Endothelial cell of umbilical vein (primary cell): ENCODE measurements at regions not wholly inside any gene's neighbourhood (a gene's known extent, or its start where the extent isn't known, plus 50 kb on each side); places are given as distances from the start of the nearest gene placed in this dataset.
A peak's percentile ranks its signal among the peaks of the same experiment; 100 is the strongest.
"Not testable (repeated sequence)": the region's sequence is repeated elsewhere in the genome, so short reads cannot be mapped to it uniquely, and the experiment has no call there.

ENCODE experiments used
- BruUV-seq: library from RNA; stranded (reverse); fragments of 400-500 nt; replicated peaks from 2 replicates; lab custom pipeline; 2021; lab: Mats Ljungman, UMichigan
- CTCF ChIA-PET: fragments of 300-600, 350-600 bp; sonication (Branson Sonifier 250); formaldehyde crosslinking; loops from one replicate; lab custom pipeline; 2021; ENCODE audit warnings: antibody characterized with exemption, inconsistent platforms; lab: Charles Lee
- POLR2A ChIA-PET: fragments of 300-600, 350-600 bp; sonication (Branson Sonifier 250); formaldehyde crosslinking; loops from one replicate; lab custom pipeline; 2021; ENCODE audit warnings: antibody characterized with exemption, inconsistent platforms; lab: Charles Lee
- DNase-seq: peaks from one replicate; pipeline ENCODE4 v3.0.0-alpha.2; 2011; ENCODE audit warnings: low read depth, low spot score
- FAIRE-seq: peaks from 2 replicates; lab custom pipeline; 2011; peaks lifted over from hg19 to GRCh38; lab: Jason Lieb, UNC
- H2AFZ ChIP-seq: 2 replicates; pipeline ENCODE4 v1.6.0; 2012; ENCODE audit warnings: low read depth, low read length, control low read depth, inconsistent platforms
- H3K27ac ChIP-seq: 2 replicates; pipeline ENCODE4 v1.5.1; 2011; ENCODE audit warnings: low read depth, mild to moderate bottlenecking, control low read depth, low read length, moderate library complexity; ENCODE audit not compliant: insufficient read depth
- H3K27me3 ChIP-seq, 2 experiments: 2 replicates each; pipeline versions ENCODE4 v1.6.0 to v1.6.1; 2011; ENCODE audit warnings: low read length in 2 of 2, mixed read lengths in 1 of 2; ENCODE audit not compliant: control insufficient read depth in 2 of 2, insufficient read depth in 2 of 2
- H3K36me3 ChIP-seq, 2 experiments: 2 replicates in 1 of 2; 3 replicates in 1 of 2; pipeline ENCODE4 v1.5.1; 2011; ENCODE audit warnings: low read length in 2 of 2, mild to moderate bottlenecking in 1 of 2, moderate library complexity in 1 of 2; ENCODE audit not compliant: control insufficient read depth in 2 of 2, insufficient read depth in 2 of 2; ENCODE audit errors: extremely low read depth in 1 of 2
- H3K4me1 ChIP-seq: 3 replicates; pipeline ENCODE4 v1.5.1; 2011; ENCODE audit warnings: mild to moderate bottlenecking, low read length; ENCODE audit not compliant: control insufficient read depth, insufficient read depth; ENCODE audit errors: extremely low read depth
- H3K4me2 ChIP-seq: 2 replicates; pipeline ENCODE4 v1.6.1; 2011; ENCODE audit warnings: low read length, control low read depth, mixed read lengths; ENCODE audit not compliant: insufficient read depth
- H3K4me3 ChIP-seq, 3 experiments: fragments of 200-600 bp in 1 of 3; sonication (generic), shearing (Covaris generic) in 1 of 3; replicated peaks in 1 of 3; 2 replicates each; pipeline ENCODE4 v1.5.1; 2011 to 2016; ENCODE audit warnings: control low read depth in 3 of 3, low read length in 3 of 3, mild to moderate bottlenecking in 2 of 3, inconsistent platforms in 1 of 3, low read depth in 1 of 3, moderate library complexity in 1 of 3; ENCODE audit not compliant: insufficient read depth in 1 of 3
- H3K79me2 ChIP-seq: 2 replicates; pipeline ENCODE4 v1.6.0; 2012; ENCODE audit warnings: low read length, inconsistent platforms; ENCODE audit not compliant: control insufficient read depth, insufficient read depth
- H3K9ac ChIP-seq: replicated peaks from 2 replicates; pipeline ENCODE3; 2011; ENCODE audit warnings: low read length, control low read depth; ENCODE audit not compliant: insufficient read depth; ENCODE audit errors: extremely low read depth
- H3K9me1 ChIP-seq: replicated peaks from 3 replicates; pipeline ENCODE4 v1.6.0; 2011; ENCODE audit warnings: mild to moderate bottlenecking, low read length; ENCODE audit not compliant: control insufficient read depth, insufficient read depth; ENCODE audit errors: extremely low read depth
- H3K9me3 ChIP-seq: replicated peaks from 2 replicates; pipeline ENCODE4 v1.5.1; 2012; ENCODE audit warnings: low read length, inconsistent platforms; ENCODE audit not compliant: control insufficient read depth, insufficient read depth
- H4K20me1 ChIP-seq: replicated peaks from 2 replicates; pipeline ENCODE3; 2011; ENCODE audit warnings: mild to moderate bottlenecking, low read length; ENCODE audit not compliant: control insufficient read depth, insufficient read depth; ENCODE audit errors: extremely low read depth
- FOS ChIP-seq: IDR thresholded peaks from 2 replicates; pipeline ENCODE4 v1.6.1; 2011; ENCODE audit warnings: mild to moderate bottlenecking, low read length, moderate library complexity, borderline replicate concordance; ENCODE audit not compliant: insufficient read depth
- JUN ChIP-seq: IDR thresholded peaks from 2 replicates; pipeline ENCODE4 v1.6.1; 2011; ENCODE audit warnings: borderline replicate concordance, low read depth; ENCODE audit not compliant: insufficient read length, insufficient read depth
- dilution Hi-C: fragments of 300-500 bp; cut with MboI; formaldehyde crosslinking; loops from one replicate; pipeline ENCODE4 v1.15.0; 2019; ENCODE audit warnings: low sequenced_read_pairs; ENCODE audit not compliant: extremely low pct_ligation_motif_present
- intact Hi-C: fragments of 100-400 bp; cut with micrococcal nuclease; formaldehyde crosslinking; loops from one replicate; pipeline ENCODE4 v1.10.0; 2022

GRCh38 chr1:148424143-148425003 lies 58.7 kb downstream of the PPIAL4G start:
- FAIRE-seq, result peak; percentile 82
- H4K20me1 ChIP-seq, BruUV-seq, H3K27ac ChIP-seq, H3K9me3 ChIP-seq, H3K27me3 ChIP-seq, intact Hi-C loops, H3K9me1 ChIP-seq, H3K79me2 ChIP-seq, H2AFZ ChIP-seq, POLR2A ChIA-PET, H3K4me1 ChIP-seq, H3K4me3 ChIP-seq, H3K9ac ChIP-seq, H3K36me3 ChIP-seq, dilution Hi-C loops: not testable (repeated sequence)
- CTCF ChIA-PET, result interaction anchor here (1.5 kb wide), 1 partner anchor 52 kb away, joined by 4 read pairs; no protein-coding TSS in a partner anchor
- TF ChIP-seq JUN (peak; percentile 64), FOS (peak; percentile 40)
- H3K4me2 ChIP-seq, result peak overlapping the region; percentile 39
- DNase-seq, result peak; percentile 62

- H3K9me3 ChIP-seq, H3K4me2 ChIP-seq, H3K4me3 ChIP-seq, H3K27me3 ChIP-seq, H3K4me1 ChIP-seq, H4K20me1 ChIP-seq, dilution Hi-C loops, H2AFZ ChIP-seq, FAIRE-seq, DNase-seq, BruUV-seq, H3K79me2 ChIP-seq, H3K36me3 ChIP-seq, POLR2A ChIA-PET, H3K9me1 ChIP-seq, intact Hi-C loops, H3K27ac ChIP-seq, H3K9ac ChIP-seq: not testable (repeated sequence)
- CTCF ChIA-PET, result interaction anchor here (1.5 kb wide), 1 partner anchor 51 kb away, joined by 4 read pairs; no protein-coding TSS in a partner anchor
These were observed 60.2 kb downstream of the PPIAL4G start for GRCh38 chr1:148422921-148423320.

DNA sequence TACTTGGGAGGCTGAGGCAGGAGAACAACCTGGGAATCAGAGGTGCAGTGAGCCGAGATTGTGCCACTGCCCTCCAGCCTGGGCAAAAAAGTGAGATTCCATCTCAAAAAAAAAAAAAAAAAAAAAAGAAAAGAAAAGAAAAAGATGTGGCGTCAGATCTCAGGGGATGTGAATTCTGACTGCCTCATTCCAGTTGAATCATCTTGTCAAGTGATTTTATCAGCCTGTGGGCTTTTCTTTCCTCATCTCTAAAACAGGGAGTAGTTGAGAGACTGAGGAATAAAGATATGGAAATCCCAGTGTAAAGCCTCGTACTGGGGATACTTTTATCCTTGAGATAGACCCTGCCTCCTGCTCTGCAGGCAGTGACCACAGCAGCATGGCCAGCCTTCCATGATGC lies 65.9 kb downstream of the PPIAL4G start:
- DNase-seq, H3K4me1 ChIP-seq, H3K4me3 ChIP-seq, H3K79me2 ChIP-seq, intact Hi-C loops, dilution Hi-C loops, FAIRE-seq, BruUV-seq, H3K9me1 ChIP-seq, H3K27me3 ChIP-seq, POLR2A ChIA-PET, H3K9ac ChIP-seq, H2AFZ ChIP-seq, H4K20me1 ChIP-seq, H3K9me3 ChIP-seq, H3K4me2 ChIP-seq, CTCF ChIA-PET, H3K36me3 ChIP-seq, H3K27ac ChIP-seq: not testable (repeated sequence)

DNA sequence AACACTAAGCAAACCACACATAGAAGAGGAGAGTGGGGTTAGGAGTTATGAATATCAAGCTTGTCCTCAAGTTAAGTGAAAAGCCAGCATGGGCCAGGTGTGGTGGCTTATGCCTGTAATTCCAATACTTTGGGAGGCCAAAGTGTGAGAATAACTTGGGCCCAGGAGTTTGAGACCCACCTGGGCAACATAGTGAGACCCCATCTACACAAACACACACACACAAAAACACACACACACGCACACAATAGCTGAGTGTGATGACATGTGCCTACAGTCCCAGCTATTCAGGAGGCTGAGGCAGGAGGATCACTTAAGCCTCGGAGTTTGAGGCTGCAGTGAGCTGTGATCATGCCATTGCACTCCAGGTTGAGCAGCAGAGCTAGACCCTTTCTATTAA lies 69.7 kb downstream of the PPIAL4G start:
- H3K4me1 ChIP-seq, H3K9me1 ChIP-seq, DNase-seq, H3K27ac ChIP-seq, dilution Hi-C loops, H3K4me3 ChIP-seq, CTCF ChIA-PET, FAIRE-seq, H4K20me1 ChIP-seq, intact Hi-C loops, POLR2A ChIA-PET, H2AFZ ChIP-seq, H3K9ac ChIP-seq, H3K36me3 ChIP-seq, H3K9me3 ChIP-seq, H3K27me3 ChIP-seq, BruUV-seq, H3K79me2 ChIP-seq, H3K4me2 ChIP-seq: not testable (repeated sequence)
